NCI-H2107 (cell line): ENCODE measurements at regions not wholly inside any gene's neighbourhood (a gene's known extent, or its start where the extent isn't known, plus 50 kb on each side); places are given as distances from the start of the nearest gene placed in this dataset.
"Not testable (repeated sequence)": the region's sequence is repeated elsewhere in the genome, so short reads cannot be mapped to it uniquely, and the experiment has no call there.

Experiments
- DNase-seq: peaks from one replicate; lab custom pipeline; 2025; lab: John Stamatoyannopoulos, UW

DNA sequence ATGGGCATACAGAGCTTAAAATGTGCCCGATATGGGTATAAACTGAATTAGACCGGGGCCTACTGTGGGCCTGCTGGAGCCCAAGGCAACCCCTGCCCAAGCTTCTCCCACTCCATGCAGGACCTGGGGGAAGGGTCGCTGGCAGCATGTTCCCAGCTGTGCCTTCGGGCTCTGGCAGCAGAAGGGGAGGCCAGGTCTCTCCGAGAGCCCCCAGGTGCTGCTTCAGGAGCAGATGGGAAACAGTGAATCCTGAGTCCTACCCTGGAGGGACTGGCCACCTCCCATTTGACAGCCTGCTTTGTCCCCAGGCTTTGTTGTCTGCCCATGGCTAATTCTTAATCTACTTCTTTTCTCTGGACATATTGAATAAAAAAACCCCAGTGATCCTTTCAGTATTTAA lies 315.6 kb upstream of the B3GAT1 start:
- no peak for DNase-seq

DNA sequence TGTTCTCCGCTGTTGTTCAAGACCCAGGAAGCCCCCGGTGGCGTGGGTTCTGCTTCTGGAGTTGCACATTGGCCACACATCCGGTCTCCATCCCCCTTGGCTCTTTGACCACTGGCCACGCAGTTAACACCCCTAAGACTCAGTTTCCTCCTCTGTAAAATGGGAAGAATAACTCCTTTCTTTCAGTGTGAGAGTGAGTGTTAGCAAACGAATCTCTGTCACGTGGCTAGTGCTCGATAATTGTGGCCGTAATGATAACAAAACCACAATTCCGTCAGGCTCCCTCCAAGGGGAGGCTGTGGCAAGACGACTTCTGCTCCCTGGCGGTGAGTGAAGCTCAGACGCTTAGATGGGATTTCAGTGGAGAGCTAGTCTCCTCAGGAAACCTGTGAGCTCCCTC lies 315.2 kb upstream of the B3GAT1 start:
- DNase-seq = no peak

DNA sequence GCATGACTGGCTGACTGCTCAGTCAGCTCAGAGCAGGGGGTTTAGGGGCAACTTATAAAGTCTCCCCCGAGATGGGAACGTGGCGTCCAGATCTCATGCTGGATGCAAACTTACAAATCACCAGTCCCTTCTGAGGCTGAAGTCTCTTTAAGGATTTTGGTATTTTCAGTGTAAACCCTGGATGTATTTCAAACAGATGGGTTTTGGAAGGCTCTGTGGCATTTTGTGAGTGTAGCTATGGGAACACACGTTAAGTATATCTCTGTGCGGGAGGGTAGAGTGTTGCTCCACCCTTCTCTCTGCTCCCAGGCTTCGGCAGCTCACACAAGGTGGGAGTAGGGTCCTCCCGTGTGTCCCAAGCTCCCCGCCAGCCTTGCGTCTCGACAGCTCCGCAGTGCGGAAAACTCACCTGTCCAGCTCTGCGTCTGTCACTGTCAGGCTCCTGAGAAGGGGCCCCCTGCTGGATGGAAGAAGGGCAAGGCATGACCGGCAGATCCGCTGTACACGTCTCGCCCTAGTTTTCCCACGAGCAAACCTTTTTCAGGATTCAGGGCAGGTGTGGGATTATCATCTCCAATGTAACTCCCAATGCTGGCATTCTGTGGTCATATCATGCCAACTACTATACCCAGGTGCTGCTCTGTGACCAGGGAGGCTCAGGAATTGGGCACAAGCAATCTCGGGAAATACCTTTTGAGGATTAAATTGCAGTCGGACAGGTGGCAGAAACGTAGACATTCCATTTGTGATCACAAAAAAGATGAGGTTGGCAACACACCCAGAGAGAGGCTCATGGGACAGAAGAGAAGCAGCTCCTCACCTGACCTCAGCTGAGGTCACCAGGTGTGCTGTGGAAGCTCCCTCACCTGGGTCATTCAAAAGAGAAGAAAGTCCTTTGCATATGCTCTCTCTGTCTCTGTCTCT lies 313.9 kb upstream of the B3GAT1 start:
- DNase-seq = no peak

GRCh38 chr11:134725211-134725610 lies 313.2 kb upstream of the B3GAT1 start:
- DNase-seq = no peak

- DNase-seq = no peak
These were observed 312.7 kb upstream of the B3GAT1 start for GRCh38 chr11:134724779-134725140.

- DNase-seq = no peak
These were observed 312.2 kb upstream of the B3GAT1 start for GRCh38 chr11:134724106-134724778.

DNA sequence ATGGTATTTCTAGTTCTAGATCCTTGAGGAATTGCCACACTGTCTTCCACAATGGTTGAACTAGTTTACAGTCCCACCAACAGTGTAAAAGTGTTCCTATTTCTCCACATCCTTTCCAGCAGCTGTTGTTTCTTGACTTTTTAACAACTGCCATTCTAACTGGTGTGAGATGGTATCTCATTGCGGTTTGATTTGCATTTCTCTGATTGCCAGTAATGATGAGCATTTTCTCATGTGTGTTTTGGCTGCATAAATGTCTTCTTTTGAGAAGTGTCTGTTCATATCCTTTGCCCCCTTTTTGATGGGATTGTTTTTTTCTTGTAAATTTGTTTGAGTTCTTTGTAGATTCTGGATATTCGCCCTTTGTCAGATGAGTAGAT lies 308.6 kb upstream of the B3GAT1 start:
- not testable (repeated sequence) for DNase-seq

DNA sequence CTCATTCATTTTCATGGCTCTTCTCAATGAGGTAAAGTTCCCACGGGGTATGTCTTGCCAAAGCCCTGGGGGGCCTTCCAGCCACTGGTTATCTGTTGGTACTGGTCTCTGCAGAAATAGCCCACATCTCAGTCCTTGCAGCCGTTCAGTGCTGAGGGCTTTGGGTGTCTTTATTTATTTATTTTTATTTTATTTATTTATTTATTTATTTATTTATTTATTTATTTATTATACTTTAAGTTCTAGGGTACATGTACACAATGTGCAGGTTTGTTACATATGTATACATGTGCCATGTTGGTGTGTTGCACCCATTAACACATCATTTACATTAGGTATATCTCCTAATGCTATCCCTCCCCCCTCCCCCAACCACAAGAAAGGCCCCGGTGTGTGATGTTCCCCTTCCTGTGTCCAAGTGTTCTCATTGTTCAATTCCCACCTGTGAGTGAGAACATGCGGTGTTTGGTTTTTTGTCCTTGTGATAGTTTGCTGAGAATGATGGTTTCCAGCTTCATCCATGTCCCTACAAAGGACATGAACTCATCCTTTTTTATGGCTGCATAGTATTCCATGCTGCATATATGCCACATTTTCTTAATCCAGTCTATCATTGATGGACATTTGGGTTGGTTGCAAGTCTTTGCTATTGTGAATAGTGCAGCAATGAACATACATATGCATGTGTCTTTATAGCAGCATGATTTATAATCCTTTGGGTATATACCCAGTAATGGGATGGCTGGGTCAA lies 308.1 kb upstream of the B3GAT1 start:
- DNase-seq = not testable (repeated sequence)

DNA sequence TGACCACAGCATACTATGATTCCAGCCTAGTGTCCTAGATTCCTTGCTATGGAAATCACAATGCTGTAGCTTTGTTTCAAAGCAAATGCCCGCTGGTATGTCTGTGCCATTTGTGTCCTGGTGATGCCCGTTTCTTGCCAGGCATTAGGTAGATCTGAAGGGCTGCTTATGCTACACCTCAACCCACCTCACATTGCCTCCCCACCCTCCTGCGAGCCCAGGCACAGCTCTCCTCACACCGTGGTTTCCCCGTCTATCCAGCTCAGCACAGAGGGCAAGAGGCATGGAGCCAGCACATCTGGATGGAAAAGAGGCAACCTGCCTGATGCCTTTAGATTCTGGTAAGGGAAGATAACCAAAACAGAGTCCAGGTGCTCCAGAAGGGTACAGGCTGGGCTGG lies 307.4 kb upstream of the B3GAT1 start:
- DNase-seq = no peak

DNA sequence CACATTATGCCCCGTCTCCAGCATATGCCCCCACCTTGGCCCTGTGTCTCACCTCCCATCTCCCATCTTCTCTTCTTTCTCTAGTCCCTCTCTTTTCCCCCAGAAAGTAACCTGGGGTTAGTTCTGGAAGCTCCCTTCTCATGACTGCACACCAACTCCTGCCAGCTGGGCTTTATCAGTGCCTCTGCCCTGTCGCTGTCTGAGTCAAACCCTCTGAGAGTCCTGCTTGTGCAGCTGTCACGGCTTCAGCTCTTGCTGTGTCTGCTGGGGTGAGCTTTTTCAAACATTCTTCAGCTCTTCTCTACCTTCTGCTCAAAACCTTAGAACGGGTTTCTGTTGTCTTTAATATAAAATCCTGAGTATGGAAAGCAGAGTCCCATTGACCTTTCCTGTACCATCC lies 304.5 kb upstream of the B3GAT1 start:
- no peak for DNase-seq

DNA sequence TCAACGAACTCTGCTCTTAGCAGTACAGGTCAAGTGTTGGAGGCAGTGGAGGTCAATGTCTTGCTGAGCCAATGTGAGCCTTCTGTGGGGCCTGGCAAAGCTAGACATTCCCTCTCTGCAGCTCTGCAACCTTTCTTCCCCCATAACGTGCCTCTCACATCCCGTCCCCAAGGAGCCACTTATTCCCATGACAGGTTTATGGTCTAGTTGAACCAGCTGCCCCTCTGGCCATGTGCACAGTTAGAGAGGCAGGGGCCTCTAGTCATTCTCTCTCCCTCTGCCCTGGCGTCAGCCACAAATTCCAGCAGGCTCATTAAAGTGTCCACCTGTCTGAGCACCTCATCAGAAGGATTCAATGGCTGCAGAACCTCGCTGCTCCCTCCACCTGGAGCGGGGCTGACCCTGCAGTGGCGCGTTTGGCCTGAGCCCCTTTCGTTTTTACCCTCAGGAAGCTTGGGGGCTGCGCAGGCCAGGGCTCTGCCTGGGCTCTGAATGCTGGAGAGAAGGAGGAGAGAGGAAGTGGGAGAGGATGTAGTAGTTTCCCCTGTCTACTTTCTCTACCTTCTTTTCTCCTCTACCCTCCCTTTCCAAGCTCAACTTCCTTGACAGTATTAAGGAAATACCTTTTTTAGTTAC lies 302.1 kb upstream of the B3GAT1 start:
- DNase-seq = no peak

- no peak for DNase-seq
These were observed 300.4 kb upstream of the B3GAT1 start for GRCh38 chr11:134712228-134713145.

DNA sequence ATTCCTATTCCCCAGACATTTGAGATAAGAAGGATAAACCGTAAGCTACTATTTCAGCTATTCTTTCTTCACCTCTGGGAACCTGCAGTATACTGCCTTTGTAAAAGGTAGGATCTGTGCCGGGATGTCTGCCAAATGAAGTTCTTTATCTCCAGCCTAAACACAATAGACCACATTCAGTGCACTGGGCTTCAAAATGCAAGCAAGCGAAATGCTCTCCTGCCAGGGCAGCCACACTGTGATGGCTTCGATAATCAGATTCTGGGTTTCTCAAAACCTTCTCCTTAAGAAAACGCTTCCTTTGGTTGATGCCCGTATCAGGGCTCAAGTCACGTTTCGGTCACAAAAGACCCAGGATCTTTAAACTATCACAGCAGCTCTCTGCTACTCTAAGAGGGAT lies 299.5 kb upstream of the B3GAT1 start:
- no peak for DNase-seq

DNA sequence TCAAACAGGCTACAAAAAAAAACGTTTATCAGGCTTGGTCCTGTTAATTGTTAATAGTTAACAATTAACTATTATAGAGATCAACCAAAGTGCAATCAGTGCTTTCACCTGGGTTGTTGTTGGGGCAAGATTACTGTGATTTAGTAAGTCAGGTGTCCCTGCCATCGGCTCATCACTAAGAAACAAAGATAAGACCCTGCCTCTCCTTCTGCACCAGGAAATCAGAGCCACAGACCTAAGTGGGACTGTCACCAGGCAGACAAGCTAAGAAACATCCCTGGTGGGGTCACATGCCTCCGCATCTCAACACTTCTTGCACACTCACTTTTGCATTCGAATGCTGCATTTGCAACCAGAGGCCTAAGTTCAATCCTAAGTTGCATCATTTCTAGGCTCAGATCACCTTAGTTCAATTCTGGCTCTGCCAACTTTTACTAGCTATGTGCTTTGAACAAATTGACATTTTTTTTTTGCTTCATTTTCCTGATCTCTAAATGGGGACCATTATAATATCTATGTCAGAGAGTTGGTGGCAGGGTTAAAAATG lies 298.9 kb upstream of the B3GAT1 start:
- no peak for DNase-seq

- DNase-seq = no peak
These were observed 293.8 kb upstream of the B3GAT1 start for GRCh38 chr11:134705858-134706257.

- DNase-seq = no peak
These were observed 290.8 kb upstream of the B3GAT1 start for GRCh38 chr11:134702827-134703226.

- DNase-seq = no peak
These were observed 289.6 kb upstream of the B3GAT1 start for GRCh38 chr11:134701564-134702165.

- no peak for DNase-seq
These were observed 288.1 kb upstream of the B3GAT1 start for GRCh38 chr11:134700101-134700640.

GRCh38 chr11:134696455-134696854 lies 284.4 kb upstream of the B3GAT1 start:
- no peak for DNase-seq

GRCh38 chr11:134691985-134692384 lies 279.9 kb upstream of the B3GAT1 start:
- no peak for DNase-seq
